Chondrocyte (in vitro differentiated cells): ENCODE measurements at regions not wholly inside any gene's neighbourhood (a gene's known extent, or its start where the extent isn't known, plus 50 kb on each side); places are given as distances from the start of the nearest gene placed in this dataset.

Experiments
- DNase-seq: peaks from one replicate; pipeline ENCODE4 v3.0.0; 2021; ENCODE audit warnings: mixed read lengths, low spot score
- H3K27ac Mint-ChIP-seq: one replicate; pipeline ENCODE4 v1.8.0; 2021; ENCODE audit warnings: mild to moderate bottlenecking, moderate library complexity, mixed read lengths; ENCODE audit not compliant: unreplicated experiment
- H3K27me3 Mint-ChIP-seq: 2 replicates; pipeline ENCODE4 v1.8.0; 2021; ENCODE audit warnings: low read depth, mixed read lengths
- H3K36me3 Mint-ChIP-seq: 2 replicates; pipeline ENCODE4 v1.8.0; 2021; ENCODE audit warnings: low read depth, mixed read lengths
- H3K4me1 Mint-ChIP-seq: 2 replicates; pipeline ENCODE4 v1.8.0; 2021; ENCODE audit warnings: low read depth, mild to moderate bottlenecking, mixed read lengths
- H3K4me3 Mint-ChIP-seq: one replicate; pipeline ENCODE4 v1.8.0; 2021; ENCODE audit warnings: mild to moderate bottlenecking, moderate library complexity, mixed read lengths; ENCODE audit not compliant: unreplicated experiment
- H3K9me3 Mint-ChIP-seq: 2 replicates; pipeline ENCODE4 v1.8.0; 2021; ENCODE audit warnings: low read depth, mixed read lengths
- TF ChIP-seq, protein P1 (sequence below): fragments of 200-600 bp; sonication (generic); IDR thresholded peaks from 2 replicates; pipeline ENCODE4 v1.5.0; 2021; ENCODE audit warnings: antibody characterized with exemption, mild to moderate bottlenecking, moderate library complexity

DNA sequence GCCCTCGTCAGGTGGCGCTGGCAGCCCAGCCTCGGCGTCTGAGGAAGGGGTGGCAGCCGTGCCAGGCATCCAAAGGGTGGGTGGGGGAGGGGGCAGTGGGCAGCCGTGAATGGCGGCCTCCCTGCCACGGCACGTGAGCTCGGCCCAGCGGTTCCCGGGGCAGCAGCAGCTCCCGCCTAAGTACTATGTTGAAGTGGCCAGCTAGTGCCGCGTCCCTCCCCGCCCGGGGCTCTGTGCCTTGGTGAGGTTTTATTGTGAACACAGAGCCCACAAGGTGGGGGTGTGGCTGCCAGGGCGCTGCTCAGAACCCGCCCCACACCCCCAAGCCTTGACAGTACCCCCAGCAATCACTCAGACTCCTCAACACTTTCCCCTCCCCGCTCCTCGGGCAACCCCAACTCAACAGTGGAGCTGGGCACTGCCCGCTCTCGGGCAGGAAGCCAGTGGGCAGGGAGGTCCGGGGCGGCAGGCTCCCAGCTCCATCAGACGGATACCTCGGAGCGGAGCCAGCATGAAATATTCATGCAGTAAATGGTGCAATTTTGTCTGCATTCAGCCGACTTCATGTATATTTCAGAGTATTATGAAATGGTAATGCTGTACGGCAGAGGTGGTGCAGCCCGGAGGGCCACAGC lies 80.4 kb downstream of the ENGASE start:
- no peak overlapping the region for H3K27ac Mint-ChIP-seq
- DNase-seq: no peak
- no peak overlapping the region for H3K4me3 Mint-ChIP-seq
- no peaks in the 10 kb centered on the region for H3K36me3 Mint-ChIP-seq
- H3K27me3 Mint-ChIP-seq: peaks cover 48% of the 10 kb centered on the region
- H3K9me3 Mint-ChIP-seq: no peaks in the 10 kb centered on the region
- no peaks in the 10 kb centered on the region for H3K4me1 Mint-ChIP-seq
- TF ChIP-seq, protein P1, sequence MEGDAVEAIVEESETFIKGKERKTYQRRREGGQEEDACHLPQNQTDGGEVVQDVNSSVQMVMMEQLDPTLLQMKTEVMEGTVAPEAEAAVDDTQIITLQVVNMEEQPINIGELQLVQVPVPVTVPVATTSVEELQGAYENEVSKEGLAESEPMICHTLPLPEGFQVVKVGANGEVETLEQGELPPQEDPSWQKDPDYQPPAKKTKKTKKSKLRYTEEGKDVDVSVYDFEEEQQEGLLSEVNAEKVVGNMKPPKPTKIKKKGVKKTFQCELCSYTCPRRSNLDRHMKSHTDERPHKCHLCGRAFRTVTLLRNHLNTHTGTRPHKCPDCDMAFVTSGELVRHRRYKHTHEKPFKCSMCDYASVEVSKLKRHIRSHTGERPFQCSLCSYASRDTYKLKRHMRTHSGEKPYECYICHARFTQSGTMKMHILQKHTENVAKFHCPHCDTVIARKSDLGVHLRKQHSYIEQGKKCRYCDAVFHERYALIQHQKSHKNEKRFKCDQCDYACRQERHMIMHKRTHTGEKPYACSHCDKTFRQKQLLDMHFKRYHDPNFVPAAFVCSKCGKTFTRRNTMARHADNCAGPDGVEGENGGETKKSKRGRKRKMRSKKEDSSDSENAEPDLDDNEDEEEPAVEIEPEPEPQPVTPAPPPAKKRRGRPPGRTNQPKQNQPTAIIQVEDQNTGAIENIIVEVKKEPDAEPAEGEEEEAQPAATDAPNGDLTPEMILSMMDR: no peak

DNA sequence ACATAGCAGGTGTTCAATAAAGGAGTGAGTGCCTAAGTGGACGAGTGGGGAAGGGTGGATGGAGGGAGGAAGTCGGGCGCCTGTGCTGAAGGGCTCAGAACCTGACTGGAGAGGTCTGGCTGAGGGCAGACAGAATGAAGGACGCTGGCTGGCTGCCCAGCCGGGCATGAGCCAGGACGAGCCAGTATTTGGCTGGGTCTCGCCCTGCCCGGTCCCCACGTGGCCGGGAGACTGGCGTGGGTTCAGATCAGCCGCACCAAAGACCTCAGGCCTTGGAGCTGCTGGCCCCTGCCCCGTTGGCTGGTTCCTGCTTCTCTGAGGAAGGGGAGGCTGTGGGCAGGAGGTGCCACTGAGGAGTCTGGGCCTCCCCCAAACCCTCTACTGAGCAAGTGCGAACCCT lies 79.8 kb downstream of the ENGASE start:
- Mint-ChIP-seq H3K4me3 (no peak overlapping the region), H3K4me1 (no peaks in the 10 kb centered on the region), H3K27me3 (peaks cover 42% of the 10 kb centered on the region), H3K36me3 (no peaks in the 10 kb centered on the region), H3K9me3 (no peaks in the 10 kb centered on the region), H3K27ac (no peak overlapping the region)
- DNase-seq: no peak
- TF ChIP-seq, protein P1: no peak

DNA sequence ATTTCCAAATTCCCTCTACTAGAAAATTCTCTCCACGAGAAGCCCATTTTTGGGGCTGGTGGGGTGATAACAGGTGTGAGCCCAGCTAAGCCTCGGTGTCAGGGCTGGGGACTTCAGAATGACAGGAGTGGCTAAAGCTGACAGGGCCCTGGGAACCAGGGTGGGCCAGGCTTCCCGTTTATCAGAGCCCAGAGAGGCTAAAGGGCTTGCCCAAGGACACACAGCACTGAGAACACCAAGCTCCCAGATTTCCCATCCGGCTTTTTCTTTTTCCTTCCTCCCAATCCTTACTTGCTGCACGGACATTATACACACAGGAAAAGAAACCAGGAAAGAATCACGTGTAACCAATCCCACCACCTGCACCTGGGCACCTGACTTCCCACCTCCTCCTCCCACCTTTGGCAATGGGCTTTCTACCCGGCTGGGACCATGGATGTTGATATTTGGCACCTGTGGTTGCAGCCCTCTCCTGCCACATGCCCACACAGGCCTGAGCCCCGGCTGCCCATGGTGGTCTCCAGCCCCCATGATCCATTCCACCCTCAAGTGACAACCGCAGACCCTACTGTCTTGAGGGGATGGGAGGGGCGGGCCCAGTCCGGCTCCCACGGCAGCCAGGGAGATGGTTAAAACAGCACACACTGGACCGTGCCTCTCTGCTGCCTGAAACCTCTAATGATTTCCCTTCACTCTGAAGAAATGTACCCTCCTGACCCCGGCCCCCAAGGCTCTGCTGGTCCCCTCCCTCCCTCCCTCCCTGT lies 78.9 kb downstream of the ENGASE start:
- Mint-ChIP-seq H3K36me3 (no peaks in the 10 kb centered on the region), H3K4me1 (no peaks in the 10 kb centered on the region), H3K4me3 (no peak overlapping the region), H3K27ac (no peak overlapping the region), H3K9me3 (no peaks in the 10 kb centered on the region), H3K27me3 (peaks cover 37% of the 10 kb centered on the region)
- no peak for DNase-seq
- TF ChIP-seq, protein P1: no peak

DNA sequence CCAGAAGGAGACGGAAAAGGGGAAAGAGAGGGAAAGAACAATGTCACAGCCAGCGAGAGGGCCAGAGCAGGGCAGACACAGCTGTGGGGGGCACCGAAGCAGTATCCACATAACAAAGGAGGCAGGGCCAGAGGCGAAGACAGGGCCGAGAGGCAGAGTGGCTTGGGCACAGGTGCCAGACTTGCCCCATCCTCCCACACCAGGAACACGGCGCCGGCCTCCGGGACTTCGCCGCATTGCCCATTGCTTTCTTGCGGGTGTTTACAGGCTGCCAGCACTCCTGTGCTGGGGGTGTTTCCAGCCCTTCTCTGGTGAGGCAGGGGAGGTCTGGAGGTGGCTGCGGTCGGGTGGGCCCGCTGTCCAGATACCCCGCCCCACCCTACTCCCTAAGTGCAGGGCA lies 78.0 kb downstream of the ENGASE start:
- peaks cover 29% of the 10 kb centered on the region for H3K27me3 Mint-ChIP-seq
- TF ChIP-seq, protein P1: no peak
- DNase-seq: no peak
- H3K36me3 Mint-ChIP-seq: no peaks in the 10 kb centered on the region
- H3K4me3 Mint-ChIP-seq: no peak overlapping the region
- no peak overlapping the region for H3K27ac Mint-ChIP-seq
- H3K9me3 Mint-ChIP-seq: no peaks in the 10 kb centered on the region
- no peaks in the 10 kb centered on the region for H3K4me1 Mint-ChIP-seq

DNA sequence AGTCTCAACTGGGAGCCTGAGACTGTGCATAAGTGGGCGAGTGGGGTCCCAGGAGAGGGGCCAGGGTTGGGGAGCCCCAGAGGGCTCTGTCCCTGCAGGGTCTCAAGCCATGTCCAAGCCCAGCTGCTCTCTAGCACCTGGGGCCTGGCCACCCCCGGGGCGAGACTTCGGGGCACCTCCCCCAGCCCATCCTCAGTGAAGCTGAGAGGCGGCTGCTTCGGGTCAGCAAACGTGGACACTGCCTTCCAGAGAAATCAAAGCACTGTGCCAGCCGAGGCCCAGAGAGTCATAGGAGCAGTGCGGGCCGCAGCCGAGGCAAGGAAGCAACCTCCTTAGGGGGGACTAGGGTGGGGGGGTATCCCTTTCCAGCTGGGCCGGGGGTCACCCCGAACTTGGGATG lies 77.5 kb downstream of the ENGASE start:
- no peak overlapping the region for H3K27ac Mint-ChIP-seq
- H3K4me3 Mint-ChIP-seq: no peak overlapping the region
- H3K36me3 Mint-ChIP-seq: no peaks in the 10 kb centered on the region
- peaks cover 28% of the 10 kb centered on the region for H3K27me3 Mint-ChIP-seq
- no peaks in the 10 kb centered on the region for H3K4me1 Mint-ChIP-seq
- TF ChIP-seq, protein P1: no peak
- DNase-seq: no peak
- H3K9me3 Mint-ChIP-seq: no peaks in the 10 kb centered on the region
